SK-N-SH (cell line): ENCODE measurements at regions not wholly inside any gene's neighbourhood (a gene's known extent, or its start where the extent isn't known, plus 50 kb on each side); places are given as distances from the start of the nearest gene placed in this dataset.

Experiments
- CTCF ChIA-PET: fragments of 300-600, 350-600 bp; formaldehyde crosslinking; extraction: SDS; loops from one replicate; lab custom pipeline; 2021; lab: Yijun Ruan, JAX
- POLR2A ChIA-PET: fragments of 350-600 bp; sonication (Branson Sonifier 250); formaldehyde crosslinking; extraction: SDS; loops from one replicate; lab custom pipeline; 2020; ENCODE audit warnings: antibody characterized with exemption, inconsistent platforms; lab: Yijun Ruan, JAX
- DNase-seq: peaks from one replicate; pipeline ENCODE4 v3.0.0; 2012
- H2AFZ ChIP-seq: fragments of 200-600 bp; sonication (generic); 2 replicates; pipeline ENCODE4 v1.8.1; 2016; ENCODE audit warnings: antibody characterized with exemption, mild to moderate bottlenecking, low read depth
- H3F3A ChIP-seq: fragments of 200-600 bp; sonication (generic); replicated peaks from 2 replicates; pipeline ENCODE3; 2016; ENCODE audit warnings: antibody characterized with exemption, mild to moderate bottlenecking; ENCODE audit not compliant: insufficient read depth
- H3K27ac ChIP-seq, 2 experiments: fragments of 200-500 bp in 1 of 2; fragments of 200-600 bp in 1 of 2; sonication (Bioruptor generic) in 1 of 2; sonication (generic), shearing (Covaris generic) in 1 of 2; 2 replicates each; pipeline versions ENCODE4 v1.5.1 to v1.6.1; 2014 to 2016; ENCODE audit warnings: low read depth in 2 of 2, inconsistent platforms in 1 of 2, low read length in 1 of 2, mild to moderate bottlenecking in 1 of 2, mixed read lengths in 1 of 2
- H3K27me3 ChIP-seq: fragments of 200-600 bp; sonication (generic), shearing (Covaris generic); 2 replicates; pipeline ENCODE4 v1.6.1; 2016; ENCODE audit warnings: mixed run types; ENCODE audit not compliant: insufficient read depth
- H3K36me3 ChIP-seq, 2 experiments: fragments of 200-500 bp in 1 of 2; fragments of 200-600 bp in 1 of 2; sonication (Bioruptor generic) in 1 of 2; sonication (generic) in 1 of 2; replicated peaks in 1 of 2; 2 replicates each; pipeline versions ENCODE3 to v1.5.1; 2014 to 2016; ENCODE audit warnings: low read length in 1 of 2, mild to moderate bottlenecking in 1 of 2; ENCODE audit not compliant: insufficient read depth in 2 of 2, control insufficient read depth in 1 of 2
- H3K4me1 ChIP-seq, 2 experiments: fragments of 200-500 bp in 1 of 2; fragments of 200-600 bp in 1 of 2; sonication (Bioruptor generic) in 1 of 2; sonication (generic), shearing (Covaris generic) in 1 of 2; 2 replicates each; pipeline versions ENCODE4 v1.5.1 to v1.6.1; 2014 to 2016; ENCODE audit warnings: low read depth in 1 of 2, low read length in 1 of 2, mixed run types in 1 of 2; ENCODE audit not compliant: insufficient read depth in 2 of 2, control insufficient read depth in 1 of 2
- H3K4me2 ChIP-seq: fragments of 200-600 bp; sonication (generic), shearing (Covaris generic); 2 replicates; pipeline ENCODE4 v1.6.1; 2017; ENCODE audit warnings: mixed run types
- H3K4me3 ChIP-seq, 2 experiments: fragments of 200-500 bp in 1 of 2; fragments of 200-600 bp in 1 of 2; sonication (Bioruptor generic) in 1 of 2; sonication (generic), shearing (Covaris generic) in 1 of 2; 2 replicates each; pipeline versions ENCODE4 v1.5.1 to v1.8.1; 2014 to 2016; ENCODE audit warnings: low read depth in 2 of 2, inconsistent platforms in 1 of 2, low read length in 1 of 2, mild to moderate bottlenecking in 1 of 2, mixed read lengths in 1 of 2, moderate library complexity in 1 of 2
- H3K79me2 ChIP-seq: fragments of 200-600 bp; sonication (generic); 2 replicates; pipeline ENCODE4 v1.8.1; 2017; ENCODE audit warnings: mild to moderate bottlenecking; ENCODE audit not compliant: insufficient read depth
- H3K9ac ChIP-seq: fragments of 200-600 bp; sonication (generic); 2 replicates; pipeline ENCODE4 v1.6.1; 2017; ENCODE audit warnings: mixed run types
- H3K9me2 ChIP-seq: fragments of 200-600 bp; sonication (generic); 2 replicates; pipeline ENCODE4 v1.6.1; 2017; ENCODE audit warnings: mixed run types
- H3K9me3 ChIP-seq: fragments of 200-600 bp; sonication (generic); 2 replicates; pipeline ENCODE4 v1.6.1; 2017; ENCODE audit warnings: mixed run types, mild to moderate bottlenecking, moderate library complexity
- H4K20me1 ChIP-seq: fragments of 200-600 bp; sonication (generic); 2 replicates; pipeline ENCODE4 v1.6.1; 2017; ENCODE audit warnings: mild to moderate bottlenecking, mixed run types; ENCODE audit not compliant: insufficient read depth
- CTCF ChIP-seq: fragments of 200-600 bp; sonication (generic); IDR thresholded peaks from 2 replicates; pipeline ENCODE4 v1.6.1; 2017; ENCODE audit warnings: antibody characterized with exemption, mild to moderate bottlenecking, moderate library complexity
- ELF1 ChIP-seq: IDR thresholded peaks from 2 replicates; pipeline ENCODE4 v1.4.0; 2012
- EP300 ChIP-seq, 2 experiments: IDR thresholded peaks; 2 replicates each; pipeline versions ENCODE4 v1.4.0 to v1.6.1; 2012; ENCODE audit warnings: borderline replicate concordance in 1 of 2, low read depth in 1 of 2, low read length in 1 of 2
- EZH2phosphoT487 ChIP-seq: fragments of 200-600 bp; sonication (generic); IDR thresholded peaks from 2 replicates; pipeline ENCODE4 v1.6.1; 2017; ENCODE audit warnings: low read depth, mixed run types, mild to moderate bottlenecking, antibody characterized with exemption, moderate library complexity, borderline replicate concordance
- FOSL2 ChIP-seq: IDR thresholded peaks from 2 replicates; pipeline ENCODE4 v1.4.0; 2012; ENCODE audit warnings: low read depth, mild to moderate bottlenecking, moderate library complexity, borderline replicate concordance
- MAX ChIP-seq: IDR thresholded peaks from 2 replicates; pipeline ENCODE4 v1.4.0; 2012; ENCODE audit warnings: low read depth
- NFIC ChIP-seq: IDR thresholded peaks from 2 replicates; pipeline ENCODE4 v1.4.0; 2012; ENCODE audit warnings: borderline replicate concordance
- NRF1 ChIP-seq: IDR thresholded peaks from 2 replicates; pipeline ENCODE4 v1.6.1; 2012; ENCODE audit warnings: low read depth, mild to moderate bottlenecking, low read length
- RAD21 ChIP-seq: IDR thresholded peaks from 2 replicates; pipeline ENCODE4 v1.6.1; 2012; ENCODE audit warnings: mild to moderate bottlenecking, low read length
- RCOR1 ChIP-seq: fragments of 150-350 bp; IDR thresholded peaks from 2 replicates; pipeline ENCODE4 v1.6.1; 2017; ENCODE audit warnings: antibody characterized with exemption, low read length
- REST ChIP-seq: IDR thresholded peaks from 2 replicates; pipeline ENCODE4 v1.6.1; 2012; ENCODE audit warnings: mild to moderate bottlenecking, low read depth, low read length, moderate library complexity
- RFX5 ChIP-seq: IDR thresholded peaks from 2 replicates; pipeline ENCODE4 v1.6.1; 2012; ENCODE audit warnings: mild to moderate bottlenecking, improper control_type of control experiment, low read length
- TEAD4 ChIP-seq: IDR thresholded peaks from 2 replicates; pipeline ENCODE4 v1.4.0; 2012; ENCODE audit warnings: mild to moderate bottlenecking, borderline replicate concordance; ENCODE audit not compliant: insufficient read depth
- WGBS: methylation state at CpG from one replicate; pipeline ENCODE4 v1.1.6; 2017; ENCODE audit warnings: low lambda C conversion rate; 5-methylcytosine and 5-hydroxymethylcytosine counted together

GRCh38 chr13:105982219-105982930 lies 553.1 kb downstream of the EFNB2 start:
- no peak overlapping the region for H3K4me2 ChIP-seq
- TF ChIP-seq EP300 (IDR thresholded peaks at IDR 0.05; ENCODE audit: borderline replicate concordance in 1 of 2, low read depth in 1 of 2, low read length in 1 of 2), result no peak
- peak; percentile 14; the same call in 1 of the 2 replicates for TF ChIP-seq CTCF
- CTCF ChIA-PET, result no interaction called here

GRCh38 chr13:105979131-105980011 lies 556.1 kb downstream of the EFNB2 start:
- Histone ChIP-seq H3K9me2 (no peaks in the 10 kb centered on the region), H3K4me3 (no peak overlapping the region), H3K4me1 (no peaks in the 10 kb centered on the region), H3K9me3 (no peaks in the 10 kb centered on the region), H3K4me2 (no peak overlapping the region), H3K27me3 (no peaks in the 10 kb centered on the region), H2AFZ (no peak overlapping the region), H3F3A (no peaks in the 10 kb centered on the region), H3K27ac (no peak overlapping the region), H3K36me3 (no peaks in the 10 kb centered on the region), H4K20me1 (no peaks in the 10 kb centered on the region), H3K9ac (no peak overlapping the region), H3K79me2 (no peaks in the 10 kb centered on the region)
- no peak for DNase-seq
- ChIA-PET CTCF (no interaction called here), POLR2A (no interaction called here)
- no peak for TF ChIP-seq RCOR1
- no peak for TF ChIP-seq EZH2phosphoT487
- WGBS, result 82% methylated on average over 12 of the region's 12 CpGs

More at GRCh38 chr13:105982219-105982930, 553.1 kb downstream of the EFNB2 start:
- Histone ChIP-seq H3K4me1 (no peaks in the 10 kb centered on the region), H3K36me3 (no peaks in the 10 kb centered on the region), H3K9me3 (no peaks in the 10 kb centered on the region), H3K9ac (no peak overlapping the region), H3K27me3 (no peaks in the 10 kb centered on the region), H3K27ac (no peak overlapping the region), H3F3A (no peaks in the 10 kb centered on the region), H3K4me3 (no peak overlapping the region), H2AFZ (no peak overlapping the region), H3K79me2 (no peaks in the 10 kb centered on the region), H4K20me1 (no peaks in the 10 kb centered on the region), H3K9me2 (no peaks in the 10 kb centered on the region)
- POLR2A ChIA-PET, result no interaction called here
- 69% methylated on average over 11 of the region's 11 CpGs for WGBS
- DNase-seq, result no peak

GRCh38 chr13:105974380-105974779 lies 561.1 kb downstream of the EFNB2 start:
- CTCF ChIA-PET, result interaction anchor here (1.5 kb wide), 1 partner anchor 18 kb away, joined by 3 read pairs; no protein-coding TSS in a partner anchor
- H3K79me2 ChIP-seq, result no peaks in the 10 kb centered on the region
- no peaks in the 10 kb centered on the region for H3K27me3 ChIP-seq
- POLR2A ChIA-PET, result no interaction called here
- no peaks in the 10 kb centered on the region for H3K9me3 ChIP-seq
- DNase-seq, result no peak
- no peaks in the 10 kb centered on the region for H3F3A ChIP-seq
- no peak overlapping the region for H2AFZ ChIP-seq
- H3K27ac ChIP-seq, result no peak overlapping the region
- TF ChIP-seq NFIC, result no peak
- TF ChIP-seq RFX5, result no peak
- no peak for TF ChIP-seq MAX
- no peak for TF ChIP-seq ELF1
- no peak for TF ChIP-seq RAD21
- no peak for TF ChIP-seq FOSL2
- TF ChIP-seq NRF1, result no peak
- TF ChIP-seq REST, result no peak
- no peak for TF ChIP-seq RCOR1
- no peak for TF ChIP-seq TEAD4
- 71% methylated on average over 1 of the region's 1 CpG for WGBS
- H3K9ac ChIP-seq, result no peak overlapping the region
- no peaks in the 10 kb centered on the region for H3K36me3 ChIP-seq
- H3K9me2 ChIP-seq, result no peaks in the 10 kb centered on the region
- H3K4me3 ChIP-seq, result no peak overlapping the region
- H3K4me1 ChIP-seq, result no peaks in the 10 kb centered on the region
- H3K4me2 ChIP-seq, result no peak overlapping the region
- H4K20me1 ChIP-seq, result no peaks in the 10 kb centered on the region
